HTR-8/SVneo (cell line): ENCODE measurements at regions not wholly inside any gene's neighbourhood (a gene's known extent, or its start where the extent isn't known, plus 50 kb on each side); places are given as distances from the start of the nearest gene placed in this dataset.
"Not testable (repeated sequence)": the region's sequence is repeated elsewhere in the genome, so short reads cannot be mapped to it uniquely, and the experiment has no call there.

Source experiments
- DNase-seq: peaks from one replicate; pipeline ENCODE4 v3.0.0; 2011; ENCODE audit warnings: low spot score, mixed read lengths; ENCODE audit not compliant: insufficient read length
- FAIRE-seq: peaks from 2 replicates; lab custom pipeline; 2011; peaks lifted over from hg19 to GRCh38; lab: Jason Lieb, UNC

DNA sequence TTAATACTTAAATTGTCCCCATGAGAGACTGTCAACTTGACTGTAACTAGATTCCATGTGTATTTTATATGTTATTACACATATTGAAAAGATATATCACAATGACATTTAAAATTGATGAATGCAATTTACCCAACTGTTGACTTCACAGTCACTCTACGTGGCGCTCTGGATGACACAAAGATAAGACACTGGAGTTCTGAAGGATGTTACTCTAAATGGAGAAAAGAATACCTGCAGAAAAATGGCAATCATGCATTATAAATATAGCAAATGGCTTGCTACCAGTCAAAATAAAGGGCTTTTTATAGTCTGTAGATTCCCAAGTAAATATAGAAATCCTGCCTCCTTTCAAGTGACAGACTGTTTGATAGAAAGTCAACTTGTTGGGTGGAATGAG, 143.6 kb upstream of the KLF6 start:
- DNase-seq (no peak), FAIRE-seq (no peak)

DNA sequence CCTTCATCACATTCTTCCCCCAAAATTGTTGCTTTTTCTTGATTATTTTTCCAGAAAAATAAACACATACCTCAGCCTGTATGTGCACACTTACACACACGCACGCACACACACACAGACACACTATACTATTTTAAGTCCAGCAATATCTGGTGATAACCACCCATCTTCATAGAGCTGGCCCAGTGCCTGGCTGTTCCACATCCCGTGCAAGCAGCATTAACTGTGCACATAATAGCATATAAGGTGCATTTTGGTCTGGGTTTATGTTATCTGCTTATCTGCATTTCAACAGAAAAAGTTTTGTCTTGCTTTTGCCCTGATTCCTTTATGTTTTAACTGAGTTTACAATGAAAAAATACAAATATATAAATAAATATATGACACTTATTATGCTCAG, 143.1 kb upstream of the KLF6 start:
- no peak for DNase-seq
- no peak for FAIRE-seq

DNA sequence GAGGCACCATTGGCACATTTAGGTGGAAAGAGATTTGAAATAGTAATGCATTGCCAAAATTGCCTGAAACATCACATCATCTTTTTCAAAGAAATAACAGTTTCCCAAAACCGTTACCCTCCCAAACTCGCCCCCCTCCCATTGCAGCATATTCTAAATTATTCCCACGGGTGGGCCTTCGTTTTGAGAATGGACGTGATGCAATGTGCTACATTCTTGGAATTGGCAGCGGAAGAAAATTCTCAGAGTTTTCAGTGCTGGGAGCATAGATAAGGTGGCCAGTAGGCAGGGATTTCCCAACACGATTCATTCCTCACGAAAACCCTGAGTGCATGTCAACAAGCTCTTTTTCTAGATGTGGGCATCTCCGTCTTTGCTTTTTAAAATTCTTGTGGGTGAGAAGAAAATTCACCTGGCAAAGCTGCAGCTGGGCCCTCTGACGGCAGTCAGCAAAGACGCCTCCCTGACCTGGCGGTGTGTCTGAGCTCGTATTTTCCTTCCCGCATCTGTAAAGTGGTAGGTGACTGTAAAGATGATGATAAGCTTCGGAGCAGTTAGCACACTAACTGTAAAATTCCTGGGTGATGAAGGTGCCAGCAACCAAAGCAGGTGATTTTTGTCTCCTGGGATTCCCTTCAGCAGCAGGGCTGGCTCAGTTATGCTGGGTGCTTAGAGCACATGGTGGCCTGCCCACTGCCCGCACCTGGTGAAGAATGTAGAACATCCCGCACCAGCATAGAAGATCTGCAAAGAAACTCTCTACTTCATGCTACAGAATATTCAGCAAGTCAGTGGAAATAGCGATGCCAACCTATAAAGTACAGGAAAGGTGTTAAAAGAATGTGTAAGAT, 141.9 kb upstream of the KLF6 start:
- DNase-seq: no peak
- no peak for FAIRE-seq

DNA sequence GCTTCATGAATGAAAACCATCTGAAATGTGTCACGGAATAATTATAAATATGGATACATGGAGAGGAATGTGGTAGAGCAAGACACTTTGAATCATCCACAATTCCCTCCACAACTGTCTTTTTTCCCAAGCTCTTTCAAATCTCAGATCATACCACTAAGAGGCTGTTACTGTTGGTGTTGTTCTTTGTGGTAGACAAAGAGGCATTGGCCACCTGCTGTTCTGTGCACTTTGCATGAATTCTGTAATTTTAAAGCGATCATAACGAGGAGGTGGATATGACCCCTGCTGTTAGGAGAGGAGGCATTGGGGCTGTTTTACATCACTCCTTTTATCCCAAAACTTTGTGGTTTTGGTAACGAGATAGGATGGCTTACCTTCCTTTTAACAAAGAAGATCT, 141.2 kb upstream of the KLF6 start:
- no peak for FAIRE-seq

DNA sequence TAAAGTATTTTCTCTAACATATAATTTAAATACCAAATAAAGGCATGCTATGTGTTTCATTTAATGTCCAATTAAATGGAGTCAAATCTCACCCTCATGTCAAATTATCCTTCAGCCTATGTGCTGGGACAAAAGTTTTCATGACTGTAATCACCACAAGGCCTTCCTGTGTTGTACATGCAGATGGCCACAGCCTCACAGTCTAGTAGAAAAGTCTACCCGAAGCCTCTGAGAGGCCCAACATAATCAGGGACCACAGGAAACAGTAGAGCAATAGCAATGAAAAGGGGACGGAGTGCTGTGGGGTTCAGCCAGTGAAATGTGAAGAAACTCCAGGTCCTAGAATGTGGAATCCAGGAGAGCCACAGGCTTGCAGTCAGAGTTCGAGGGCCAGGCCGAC, 140.2 kb upstream of the KLF6 start:
- no peak for FAIRE-seq
- DNase-seq: no peak

More for the DNA sequence above, 141.2 kb upstream of the KLF6 start:
- DNase-seq: no peak

DNA sequence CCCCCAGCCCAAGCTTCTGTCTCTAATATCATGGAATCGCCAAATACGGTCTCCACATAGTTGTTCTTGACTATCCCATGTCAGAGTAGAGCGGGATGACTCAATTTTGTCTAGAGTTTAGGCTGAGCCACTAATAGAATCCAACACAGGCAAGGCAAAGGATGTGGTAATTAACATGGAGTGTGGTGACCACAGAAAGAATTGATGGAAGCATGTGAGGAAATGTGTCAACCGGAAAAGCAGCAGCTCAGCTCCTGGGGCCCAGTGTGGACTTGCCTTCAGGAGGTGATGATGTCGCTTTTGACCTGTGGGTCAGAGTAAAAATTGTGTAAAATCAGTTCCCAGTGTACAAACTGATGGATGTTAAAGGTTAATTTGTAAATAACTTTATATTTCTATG, 139.3 kb upstream of the KLF6 start:
- no peak for FAIRE-seq
- DNase-seq: peak; percentile 69

DNA sequence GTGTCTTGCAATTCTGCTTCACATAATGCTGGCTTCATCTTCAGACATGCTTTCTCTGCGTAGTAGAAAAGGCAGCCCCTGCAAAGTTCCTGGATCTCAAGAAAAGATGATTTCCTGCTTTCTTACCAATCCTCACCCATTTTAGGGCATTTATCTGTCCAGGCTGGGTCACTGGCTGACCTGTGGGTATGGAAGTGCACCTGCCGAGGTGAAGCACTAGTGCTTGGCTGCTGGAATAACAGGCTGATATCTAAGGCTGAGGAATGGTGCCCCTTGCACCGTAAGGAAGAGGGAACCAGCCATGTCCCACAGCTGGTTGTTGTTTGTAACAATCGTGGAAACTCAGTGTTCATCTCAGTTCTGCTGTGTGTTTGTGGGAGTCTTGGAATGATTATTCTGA, 138.0 kb upstream of the KLF6 start:
- DNase-seq (no peak), FAIRE-seq (no peak)

DNA sequence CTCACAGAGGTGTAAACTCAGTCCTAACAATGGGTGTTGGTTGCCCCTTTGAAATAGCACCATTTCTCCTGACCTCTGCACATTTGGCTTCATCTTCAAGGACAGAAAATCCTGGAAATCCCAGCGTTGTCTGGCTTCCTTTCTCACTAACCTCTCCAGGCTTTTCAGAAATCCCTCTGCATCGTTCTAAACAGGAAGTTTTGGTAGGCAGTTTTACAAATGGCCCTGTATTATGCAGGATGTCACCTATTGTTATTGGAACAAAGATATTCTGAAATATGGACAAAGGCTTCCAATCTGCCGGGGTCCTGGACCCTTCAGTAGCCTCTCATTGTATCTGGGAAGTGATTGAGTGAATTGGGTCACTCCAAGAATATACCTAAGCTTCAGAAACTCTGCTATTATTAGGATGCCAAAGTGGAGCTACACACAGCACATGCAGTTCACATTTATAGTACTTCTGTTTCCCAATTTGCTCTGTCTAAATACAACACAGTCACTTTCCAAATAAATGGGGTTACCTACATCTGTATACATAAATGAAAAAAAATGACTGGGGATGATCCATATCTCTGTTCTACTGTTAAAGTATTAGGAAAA, 134.8 kb upstream of the KLF6 start:
- FAIRE-seq (no peak), DNase-seq (no peak)

DNA sequence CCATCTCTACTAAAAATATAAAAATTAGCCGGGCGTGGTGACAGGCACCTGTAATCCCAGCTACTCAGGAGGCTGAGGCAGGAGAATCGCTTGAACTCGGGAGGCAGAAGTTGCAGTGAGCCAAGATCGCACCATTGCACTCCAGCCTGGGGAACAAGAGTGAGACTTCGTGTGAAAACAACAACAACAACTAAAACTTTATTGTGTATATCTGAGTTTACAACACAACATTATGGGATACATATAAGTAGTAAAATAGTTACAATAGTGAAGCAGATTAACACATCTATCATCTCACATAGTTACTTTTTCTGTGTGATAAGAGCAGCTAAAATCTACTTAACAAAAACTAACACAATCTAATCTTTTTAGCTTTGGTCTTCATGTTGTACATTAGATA, 132.4 kb upstream of the KLF6 start:
- DNase-seq: not testable (repeated sequence)

DNA sequence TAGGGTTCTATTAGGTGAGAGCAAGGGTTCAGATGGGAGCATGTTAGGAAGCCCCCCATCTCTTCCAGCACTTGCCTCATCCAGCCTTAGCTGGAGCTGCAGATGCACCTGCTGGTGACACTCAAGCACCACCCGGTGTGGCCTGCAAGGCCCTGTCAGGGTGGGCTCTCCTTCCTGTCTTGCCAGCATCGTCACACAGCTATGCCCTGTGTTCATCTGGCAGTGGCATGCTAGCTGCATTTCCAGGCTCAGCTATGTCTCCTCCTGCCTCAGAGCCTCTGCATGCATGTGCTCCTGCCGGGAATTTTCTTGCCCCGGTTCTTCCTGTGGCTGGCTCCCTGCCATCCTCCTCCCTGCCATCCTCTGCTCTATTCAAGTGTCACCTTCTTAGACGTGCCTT, 129.7 kb upstream of the KLF6 start:
- FAIRE-seq (no peak), DNase-seq (no peak)

More for the DNA sequence above, 132.4 kb upstream of the KLF6 start:
- not testable (repeated sequence) for FAIRE-seq

DNA sequence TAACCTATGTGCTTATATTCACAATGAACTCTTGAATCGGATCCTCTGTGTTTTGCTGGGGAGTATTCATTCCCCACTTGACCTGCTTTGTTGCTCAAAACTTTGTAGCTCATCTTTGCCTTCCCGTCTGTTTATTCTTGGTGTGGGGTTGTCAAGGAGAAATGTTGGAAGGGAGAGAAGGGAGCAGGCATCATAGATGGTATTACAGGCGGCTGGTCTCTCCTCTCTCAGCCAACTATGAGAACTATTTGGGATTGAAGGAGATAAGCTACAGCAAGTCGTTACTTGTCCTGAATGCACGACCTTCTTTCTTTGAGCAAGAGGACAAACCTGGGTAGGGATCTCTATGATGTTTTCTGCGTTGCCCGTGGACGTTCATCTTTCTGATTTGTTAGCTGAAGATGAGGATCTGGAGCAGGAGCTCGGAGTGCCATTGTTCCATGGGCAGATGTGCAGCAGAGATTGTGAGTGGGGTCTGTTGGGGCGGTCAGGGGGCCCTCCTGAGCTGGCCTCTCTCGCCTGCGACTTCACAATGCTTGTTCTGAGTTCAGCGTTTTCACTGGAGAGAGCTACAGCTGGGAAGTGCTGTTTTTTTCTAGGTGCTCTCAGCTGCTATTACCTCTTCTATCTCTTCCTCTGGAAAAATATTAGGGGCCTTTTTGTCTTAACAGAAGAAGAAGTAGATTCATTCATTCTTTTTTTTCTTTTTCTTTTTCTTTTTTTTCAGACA, 126.9 kb upstream of the KLF6 start:
- FAIRE-seq: no peak
- DNase-seq: no peak

DNA sequence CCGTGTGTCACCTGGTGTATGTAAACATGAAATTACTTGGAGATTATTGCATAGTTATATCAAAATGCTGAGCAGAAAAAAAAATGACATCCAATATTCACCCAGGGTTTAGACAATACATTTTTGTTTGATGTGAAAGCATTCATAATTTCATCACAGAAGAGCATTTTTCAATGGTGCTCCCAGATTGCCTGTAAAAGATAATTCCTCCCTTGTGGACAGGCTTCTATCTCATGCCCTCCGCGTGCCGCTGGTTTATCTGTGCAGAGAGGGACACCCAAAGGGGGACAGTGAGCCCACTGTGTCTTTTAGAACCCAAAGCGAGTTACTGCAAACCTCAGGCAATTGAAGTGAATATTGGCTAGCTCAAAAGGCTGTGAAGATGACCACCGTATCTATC, 126.2 kb upstream of the KLF6 start:
- DNase-seq (no peak), FAIRE-seq (no peak)

DNA sequence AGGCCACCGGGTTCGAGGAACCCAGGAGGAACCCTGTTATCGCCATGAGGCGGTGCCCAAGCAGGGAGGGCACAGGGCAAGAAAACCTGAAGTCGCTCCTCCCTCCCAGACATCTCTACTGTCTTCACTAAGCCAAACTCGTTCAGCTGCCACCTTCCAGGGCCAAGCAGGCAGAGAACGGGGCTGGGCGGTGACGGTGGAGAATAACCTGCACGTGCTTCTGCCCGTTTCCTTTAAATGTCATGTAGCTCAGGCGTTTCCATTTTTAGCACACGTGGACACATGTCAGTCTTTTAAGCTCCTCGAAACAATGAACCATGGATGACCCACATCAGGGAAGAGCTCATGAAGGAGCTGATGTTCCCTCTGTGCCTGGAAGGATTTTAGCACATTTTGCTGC, 124.3 kb upstream of the KLF6 start:
- no peak for DNase-seq

DNA sequence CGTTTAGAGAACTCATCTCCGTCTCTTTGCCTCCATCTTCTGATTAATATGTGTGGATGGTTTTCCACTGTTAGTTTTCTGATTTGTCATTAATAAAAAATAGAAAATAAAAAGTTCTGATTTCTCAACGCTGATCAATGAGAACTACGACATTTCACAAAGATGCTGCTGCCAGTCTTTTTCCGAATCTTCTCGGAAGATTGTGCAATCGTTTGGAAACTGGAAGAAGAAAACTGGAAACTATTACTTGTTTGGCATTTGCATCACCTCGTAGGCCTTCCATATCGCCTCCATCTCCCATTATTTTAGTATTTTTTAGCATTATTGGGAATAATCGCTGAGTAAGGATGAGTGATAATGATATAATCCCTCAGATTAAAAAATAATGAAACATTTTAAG, 123.2 kb upstream of the KLF6 start:
- FAIRE-seq: no peak

More for the DNA sequence above, 124.3 kb upstream of the KLF6 start:
- FAIRE-seq: no peak

DNA sequence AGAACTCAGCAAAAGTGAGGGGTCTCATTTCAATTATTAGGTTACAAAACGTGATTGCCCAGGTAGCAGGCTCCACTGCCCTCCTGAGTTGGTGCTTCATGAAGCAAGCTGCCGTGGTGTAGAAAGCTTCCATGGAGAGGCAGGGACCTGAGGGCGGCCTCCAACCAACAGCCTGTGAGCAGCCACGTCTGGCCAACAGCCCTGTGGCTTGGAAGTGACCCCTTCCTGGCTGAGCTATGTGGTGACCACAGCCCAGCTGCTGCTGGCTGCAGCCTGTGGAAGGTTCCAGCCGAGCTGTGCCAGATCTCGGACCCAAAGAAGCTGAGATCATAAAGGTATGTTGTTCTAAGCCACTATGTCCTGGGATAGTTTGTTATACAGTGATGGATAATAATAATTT, 122.5 kb upstream of the KLF6 start:
- FAIRE-seq (no peak), DNase-seq (no peak)

More for the DNA sequence above, 123.2 kb upstream of the KLF6 start:
- DNase-seq: no peak

DNA sequence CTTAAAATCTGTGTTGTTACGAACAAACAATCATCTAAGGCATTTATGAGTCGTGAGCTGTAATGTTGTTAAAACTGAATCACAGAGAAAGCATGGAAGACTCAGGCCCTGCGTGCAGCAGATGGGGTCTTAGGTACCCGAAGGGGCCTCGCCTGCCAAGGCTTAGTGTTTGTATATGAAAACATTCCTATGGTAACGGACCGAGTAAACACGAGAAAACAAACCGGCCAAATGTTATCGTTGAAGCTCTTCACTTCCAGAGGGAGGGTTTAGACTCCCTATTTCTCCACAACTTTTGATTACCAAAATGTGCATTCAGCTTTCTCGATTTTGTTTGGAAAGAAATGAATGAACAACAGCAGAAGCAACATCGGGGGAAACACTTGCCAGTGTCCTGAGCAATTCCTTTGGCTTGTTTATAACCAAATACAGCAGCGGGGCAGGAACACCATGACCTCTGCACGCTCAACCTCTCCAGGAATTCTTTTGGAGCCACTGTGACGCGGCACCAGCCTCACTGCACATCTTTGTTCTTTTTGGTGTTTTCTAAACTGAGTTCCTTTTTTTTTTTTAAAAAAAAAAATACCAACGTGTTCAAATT, 121.6 kb upstream of the KLF6 start:
- DNase-seq: no peak
- no peak for FAIRE-seq

DNA sequence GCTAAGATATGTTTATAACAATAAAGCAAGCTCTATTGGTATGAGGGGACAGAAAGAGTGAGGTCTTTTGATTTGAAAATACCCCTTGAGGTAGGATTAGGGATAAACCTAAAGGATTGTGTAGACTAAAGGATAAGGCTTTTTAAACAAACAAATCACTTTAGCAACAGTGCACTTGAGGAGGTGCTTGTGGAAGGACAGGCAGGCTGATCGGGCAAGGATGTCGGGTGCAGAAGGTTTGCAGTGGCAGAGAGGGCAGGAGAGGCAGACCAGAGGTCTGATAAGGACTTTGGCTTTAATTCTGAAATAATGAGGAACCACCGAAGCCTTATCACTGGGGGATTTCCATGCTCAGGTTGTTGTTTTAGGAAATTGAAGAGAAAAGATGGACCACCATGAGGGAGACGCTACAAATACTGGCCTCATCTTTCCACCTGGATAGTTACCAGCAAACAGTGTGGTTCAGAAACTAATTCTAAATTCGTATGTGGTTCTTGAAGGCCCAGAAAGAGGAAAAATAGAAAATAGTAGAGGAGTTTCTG, 119.5 kb upstream of the KLF6 start:
- DNase-seq (no peak), FAIRE-seq (no peak)

DNA sequence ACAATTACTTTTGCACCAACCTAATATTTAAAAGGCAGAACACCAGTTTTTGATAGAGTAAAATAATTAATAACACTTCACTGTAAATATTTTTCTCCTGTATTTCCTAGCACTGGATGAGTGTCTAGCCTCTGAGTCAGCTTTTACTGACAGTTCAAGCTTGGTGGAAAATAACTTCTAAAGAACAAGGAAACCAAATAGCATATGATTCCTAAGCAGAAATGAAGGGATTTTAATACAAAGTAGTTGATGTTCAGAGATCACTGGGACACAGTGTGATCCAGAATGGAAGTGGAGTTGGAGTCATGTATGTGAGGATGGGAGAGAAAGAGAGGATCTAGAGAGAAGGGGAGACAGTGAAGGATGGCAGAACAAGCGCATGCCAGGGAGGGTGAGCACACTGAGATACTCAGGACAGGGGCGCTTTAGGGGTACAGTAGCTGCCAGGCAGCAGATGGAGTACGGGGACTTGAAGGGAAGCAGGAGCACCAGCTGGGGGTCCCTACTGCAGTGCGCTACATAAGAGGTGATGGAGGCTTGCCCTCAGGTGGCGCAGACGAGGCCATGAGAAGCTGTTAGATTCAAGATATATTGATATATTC, 117.9 kb upstream of the KLF6 start:
- DNase-seq (no peak), FAIRE-seq (no peak)

DNA sequence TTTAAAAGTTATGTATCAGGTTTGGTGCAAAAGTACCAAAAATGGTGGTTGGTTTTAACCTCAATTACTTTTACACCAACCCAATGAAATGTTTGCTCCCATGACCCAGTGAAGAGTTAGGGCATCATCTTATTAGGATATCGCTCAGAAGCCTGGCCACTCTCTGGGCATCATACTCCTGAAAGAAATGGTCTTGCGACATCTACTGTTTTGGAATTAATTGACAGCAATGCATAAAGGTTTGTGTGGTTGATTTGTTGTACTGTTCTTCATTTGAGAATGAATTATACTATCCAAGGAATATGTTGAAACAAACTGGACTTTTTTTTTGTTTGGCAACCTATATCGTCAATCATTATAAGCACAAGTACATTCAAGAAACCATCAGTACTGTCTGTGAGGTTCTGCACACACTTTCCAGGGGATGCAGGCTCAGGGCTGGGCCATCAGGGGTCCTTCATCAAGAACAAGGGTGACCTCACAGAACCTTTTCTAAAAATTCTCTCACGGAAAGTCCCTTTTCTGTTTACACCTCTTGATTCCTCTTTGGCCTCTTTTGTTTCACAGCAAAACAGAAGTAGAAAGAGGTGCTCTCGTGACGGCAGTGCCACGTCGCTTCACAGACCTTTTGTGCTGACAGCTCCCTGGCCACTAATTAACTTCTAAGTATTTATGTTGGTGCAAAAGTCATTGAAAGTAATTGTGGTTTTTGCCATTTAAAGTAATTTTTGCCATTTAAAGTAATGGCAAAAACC, 117.2 kb upstream of the KLF6 start:
- FAIRE-seq (no peak), DNase-seq (no peak)
